NCI-H2171 (cell line): ENCODE measurements at regions not wholly inside any gene's neighbourhood (a gene's known extent, or its start where the extent isn't known, plus 50 kb on each side); places are given as distances from the start of the nearest gene placed in this dataset.

Experiments used
- DNase-seq: peaks from one replicate; lab custom pipeline; 2025; lab: John Stamatoyannopoulos, UW

DNA sequence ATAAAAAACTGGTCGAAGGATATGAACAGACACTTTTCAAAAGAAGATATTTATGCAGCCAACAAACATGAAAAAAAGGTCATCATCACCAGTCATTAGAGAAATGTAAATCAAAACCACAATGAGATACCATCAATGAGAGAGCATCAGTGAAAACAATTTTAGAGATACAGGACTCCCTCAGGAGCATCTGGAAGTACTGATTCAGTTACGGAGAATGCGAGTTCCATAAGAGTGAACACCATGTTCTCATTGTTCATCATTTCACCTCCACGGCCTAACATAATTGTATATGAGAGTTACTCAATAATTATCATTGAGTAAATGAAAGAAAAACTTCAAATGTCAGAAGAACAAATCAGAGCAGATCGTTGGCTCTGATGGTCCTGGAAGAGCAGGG, 140.9 kb upstream of the TANK start:
- DNase-seq = no peak

- DNase-seq = no peak
These were observed 139.8 kb upstream of the TANK start for GRCh38 chr2:161020437-161020836.

DNA sequence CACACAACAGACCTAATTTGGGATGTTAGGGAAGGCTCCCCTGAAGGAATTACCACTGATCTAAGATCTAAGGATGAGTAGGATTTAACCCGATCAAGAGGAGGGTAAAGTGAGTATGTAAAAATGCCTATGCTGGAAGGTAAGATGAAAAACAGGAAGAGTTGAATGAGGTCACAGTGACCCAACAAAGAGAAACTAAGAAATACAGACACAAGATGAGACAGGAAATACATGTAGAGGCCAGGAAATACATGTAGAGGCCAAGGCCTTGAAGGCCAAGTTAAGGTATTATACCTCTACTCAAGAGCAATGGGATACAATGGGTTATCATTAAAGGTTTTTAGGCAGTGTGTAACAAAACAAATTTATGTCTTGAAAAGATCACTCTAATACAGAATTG, 131.6 kb upstream of the TANK start:
- no peak for DNase-seq

GRCh38 chr2:161029321-161029720, 130.9 kb upstream of the TANK start:
- no peak for DNase-seq

DNA sequence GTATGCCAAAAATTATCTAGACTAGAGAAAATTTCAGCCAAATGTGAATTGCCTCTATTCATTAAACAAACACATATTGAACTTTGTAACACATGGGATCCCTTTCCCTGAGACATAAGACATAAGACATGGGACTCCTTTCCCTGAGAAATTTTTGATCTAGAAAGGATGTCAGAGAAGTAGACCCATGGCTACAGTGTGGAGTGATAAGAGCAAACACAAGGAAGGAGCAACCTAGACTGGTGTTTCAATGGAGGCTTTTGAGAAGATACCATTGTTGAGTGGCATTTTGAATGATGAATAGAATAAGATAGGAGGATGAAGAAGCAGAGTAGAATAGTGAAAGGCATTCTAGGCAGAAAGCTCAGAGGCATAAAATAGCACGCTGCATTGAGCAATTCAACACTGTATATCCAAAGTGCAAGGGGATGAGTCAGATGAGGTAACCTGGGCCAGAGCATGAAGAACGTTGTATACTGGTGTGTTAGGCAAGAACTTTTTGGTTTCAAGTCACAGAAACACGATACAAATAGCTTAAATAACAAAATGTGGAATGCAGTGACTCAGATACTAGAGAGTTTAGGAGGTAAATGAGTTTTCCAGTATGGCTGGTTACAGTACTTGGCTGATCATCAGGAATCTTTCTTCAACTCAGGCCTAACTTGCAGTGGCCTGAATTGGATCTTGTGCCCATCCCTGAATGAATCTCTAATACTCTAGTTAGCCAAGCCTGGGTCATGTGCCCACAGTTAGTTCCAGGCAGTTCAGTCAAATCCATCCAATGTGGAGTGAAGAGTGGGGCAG, 129.8 kb upstream of the TANK start:
- DNase-seq = no peak

GRCh38 chr2:161031511-161031910, 128.7 kb upstream of the TANK start:
- no peak for DNase-seq

GRCh38 chr2:161032635-161033034, 127.6 kb upstream of the TANK start:
- no peak for DNase-seq

GRCh38 chr2:161033059-161033660, 127.1 kb upstream of the TANK start:
- no peak for DNase-seq

GRCh38 chr2:161036926-161037325, 123.3 kb upstream of the TANK start:
- no peak for DNase-seq

GRCh38 chr2:161039071-161039470, 121.2 kb upstream of the TANK start:
- no peak for DNase-seq

GRCh38 chr2:161041356-161041755, 118.9 kb upstream of the TANK start:
- no peak for DNase-seq

- DNase-seq = no peak
These were observed 117.1 kb upstream of the TANK start for GRCh38 chr2:161042990-161043625.

DNA sequence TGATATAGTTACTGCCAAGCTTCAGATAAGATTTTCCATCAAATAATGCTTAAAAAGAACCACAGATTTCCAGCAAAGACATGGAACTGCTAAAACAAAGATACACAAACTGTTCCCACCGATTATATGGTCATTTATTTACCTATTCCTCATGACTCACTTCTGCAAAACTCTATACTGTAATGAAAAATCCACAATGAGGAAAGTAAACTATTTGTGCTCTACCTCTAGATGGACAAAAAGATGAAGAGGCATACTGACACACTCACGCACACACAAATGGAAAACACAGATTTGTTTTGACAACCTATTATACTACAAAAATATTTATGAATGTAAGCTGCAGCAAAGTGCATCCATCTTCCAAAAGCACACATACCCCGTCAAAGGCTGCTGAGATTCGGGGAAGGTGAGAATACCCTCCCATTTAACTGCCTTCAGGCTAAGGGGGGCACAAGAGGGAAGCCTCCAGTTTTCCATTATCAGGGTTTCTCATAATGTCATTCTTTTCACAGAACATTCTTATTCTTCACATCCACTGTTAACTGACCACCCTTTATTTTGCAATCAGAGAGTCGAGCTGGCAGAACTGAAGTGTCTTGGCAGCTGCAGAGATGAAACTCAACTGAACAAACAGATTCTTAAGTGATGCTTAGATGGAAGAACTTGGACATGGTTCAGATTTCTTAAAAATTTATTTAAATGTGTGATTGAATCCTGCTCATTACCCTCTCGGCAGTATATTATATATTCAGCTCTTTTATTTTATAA, 115.9 kb upstream of the TANK start:
- no peak for DNase-seq

- no peak for DNase-seq
These were observed 115.3 kb upstream of the TANK start for GRCh38 chr2:161044921-161045320.

DNA sequence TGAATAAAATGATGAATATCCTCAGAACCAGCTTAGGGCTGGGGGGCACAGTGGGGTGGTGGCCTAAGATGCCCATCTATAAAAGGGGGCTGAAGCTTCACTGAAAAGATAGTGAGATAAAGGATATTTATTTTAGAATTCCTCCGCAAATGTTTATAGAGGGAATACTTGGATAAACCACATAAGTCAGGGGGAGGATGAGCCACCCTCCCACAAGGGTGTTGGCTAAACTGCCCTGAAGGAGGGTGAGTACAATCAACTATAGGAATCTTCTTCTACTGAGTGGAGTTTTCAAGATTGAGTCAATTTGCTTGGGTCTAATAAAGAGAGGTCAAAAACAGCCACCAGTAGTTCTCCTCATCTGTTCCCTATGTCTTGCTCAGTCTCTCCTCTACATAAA, 114.5 kb upstream of the TANK start:
- no peak for DNase-seq

DNA sequence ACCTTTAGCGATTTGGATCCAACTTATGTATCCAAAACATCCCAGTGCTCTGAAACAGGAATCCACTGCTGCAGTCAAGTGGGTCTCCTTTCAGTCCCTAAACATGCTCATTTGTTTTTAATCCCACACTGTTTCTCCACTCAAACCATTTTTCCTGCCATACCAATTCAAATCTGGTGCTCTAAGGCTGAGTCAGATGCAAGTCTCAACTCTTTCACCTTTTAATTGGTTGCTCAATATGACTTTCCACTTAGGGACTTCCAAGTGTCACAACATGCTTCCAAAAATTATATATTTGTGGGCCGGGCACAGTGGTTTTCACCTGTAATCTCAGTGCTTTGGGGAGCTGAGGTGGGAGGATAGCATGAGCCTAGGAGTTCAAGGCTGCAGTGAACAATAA, 113.4 kb upstream of the TANK start:
- no peak for DNase-seq

DNA sequence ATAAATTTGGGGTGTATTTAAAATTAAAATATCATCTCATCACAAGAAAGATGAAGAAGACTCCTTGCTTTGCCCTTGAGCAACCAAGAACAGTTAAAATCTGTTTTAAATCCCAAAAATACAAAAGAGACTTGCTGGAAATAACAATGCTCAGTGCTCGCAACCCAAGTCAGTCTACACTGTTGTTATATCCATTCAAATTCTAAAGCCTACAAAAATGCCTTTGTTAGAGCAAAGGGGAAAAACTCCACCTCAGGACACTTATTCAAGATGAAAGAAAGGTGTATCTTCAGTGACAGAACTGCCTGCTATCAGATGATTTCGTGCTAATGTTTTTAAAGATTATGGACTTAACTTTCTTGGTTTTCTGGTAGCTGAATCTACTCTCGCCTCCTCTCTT, 111.9 kb upstream of the TANK start:
- no peak for DNase-seq

GRCh38 chr2:161049559-161049958, 110.7 kb upstream of the TANK start:
- DNase-seq = no peak

DNA sequence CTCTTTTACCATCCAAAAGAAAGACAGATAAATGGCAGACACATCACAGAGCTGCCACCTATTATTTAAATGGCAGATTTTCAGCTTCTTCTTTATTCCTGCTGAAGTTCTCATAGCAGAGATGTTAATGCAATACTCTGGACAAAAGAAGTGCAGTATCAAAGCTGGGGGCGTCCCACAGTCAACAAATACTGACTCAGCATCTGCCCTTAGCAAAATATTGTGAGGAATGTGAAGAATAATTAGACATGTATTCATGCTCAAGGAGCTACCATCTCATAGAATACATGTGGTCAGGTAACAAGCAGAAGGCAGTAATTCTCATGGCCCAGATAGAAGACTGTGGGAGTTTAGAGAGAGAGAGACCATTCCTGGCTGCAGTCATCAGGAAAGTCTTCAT, 108.0 kb upstream of the TANK start:
- no peak for DNase-seq

DNA sequence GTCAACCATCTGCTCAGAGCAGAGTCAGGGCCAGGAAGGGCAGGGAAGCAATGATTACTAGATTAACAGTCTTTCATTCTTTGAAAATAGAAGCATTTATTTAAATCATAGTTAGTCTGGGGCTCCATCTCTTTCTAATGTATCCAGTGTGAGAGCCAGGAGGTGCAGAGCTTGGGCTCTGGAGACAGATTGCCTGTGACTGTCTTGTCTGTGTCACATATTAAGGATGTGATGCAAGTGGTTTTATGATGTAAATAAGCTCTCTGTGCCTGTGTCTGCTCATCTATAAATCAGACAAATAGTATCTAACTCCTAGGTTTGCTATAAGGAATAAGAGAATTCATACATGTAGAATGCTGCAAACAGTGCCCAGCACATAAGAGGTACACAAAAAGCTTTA, 104.9 kb upstream of the TANK start:
- no peak for DNase-seq

DNA sequence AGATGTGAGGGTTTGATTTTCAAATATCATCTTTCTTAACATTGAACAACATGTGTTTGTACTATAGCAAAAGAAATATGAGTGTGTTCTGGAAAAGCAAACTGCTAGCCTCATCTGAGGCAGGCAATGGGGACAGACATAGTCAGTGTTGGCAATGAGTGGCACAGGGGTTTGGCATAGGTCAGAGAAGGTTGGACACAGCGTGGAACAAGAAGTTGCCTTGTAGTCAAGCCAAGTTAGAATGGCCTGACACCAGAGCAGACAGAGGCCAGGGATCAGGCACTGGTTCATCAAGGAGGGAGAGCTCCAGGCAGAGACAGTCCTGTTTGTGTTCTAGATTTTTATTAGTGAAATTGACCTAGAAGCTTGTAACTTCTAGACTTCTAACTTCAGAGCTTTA, 100.8 kb upstream of the TANK start:
- DNase-seq = no peak

DNA sequence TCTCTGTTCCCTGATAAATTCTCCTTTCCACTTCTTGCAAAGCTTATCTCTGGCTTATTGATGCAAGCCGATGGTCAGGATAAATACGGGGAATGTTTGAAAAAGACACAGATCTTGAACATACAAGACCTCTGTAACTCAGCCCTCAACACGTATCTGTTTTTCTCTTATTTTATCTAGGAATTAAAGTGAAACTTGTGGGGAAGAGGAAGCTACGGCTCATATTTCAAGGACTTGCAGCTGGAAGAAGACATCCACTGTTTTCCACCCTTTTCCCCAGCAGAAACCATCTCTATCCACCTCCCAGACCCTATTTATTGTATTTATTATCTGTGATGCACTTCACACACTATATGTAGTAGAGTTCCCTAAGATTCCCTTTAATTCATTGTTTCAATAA, 98.4 kb upstream of the TANK start:
- no peak for DNase-seq
